ENCODE measurements at regions not wholly inside any gene's neighbourhood (a gene's known extent, or its start where the extent isn't known, plus 50 kb on each side); places are given as distances from the start of the nearest gene placed in this dataset.
A peak's percentile ranks its signal among the peaks of the same experiment; 100 is the strongest.

DNA sequence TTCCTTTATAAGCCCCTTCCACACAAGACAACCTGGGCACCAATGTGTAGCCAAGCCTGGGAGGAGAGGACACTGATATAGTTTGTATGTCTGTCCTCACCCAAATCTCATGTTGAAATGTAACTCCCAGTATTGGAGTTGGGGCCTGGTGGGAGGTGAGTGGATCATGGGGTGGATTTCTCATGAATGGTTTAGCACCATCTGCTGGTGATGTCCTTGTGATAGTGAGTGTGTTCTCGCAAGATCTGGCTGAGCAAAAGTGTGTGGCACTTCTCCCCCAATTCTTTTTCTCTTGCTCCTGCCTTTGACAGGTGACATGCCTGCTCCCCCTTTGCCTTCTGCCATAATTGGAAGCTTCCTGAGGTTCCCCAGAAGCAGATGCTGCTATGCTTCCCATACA, 135.8 kb downstream of the USP31 start:
- ATAC-seq (peak; percentile 64; the same call in 1 of the 2 replicates), DNase-seq (ENCODE audit: low spot score) (no peak)
- 0 out of 2 replicates have a peak, but pooled peaks cover 3% of the 10 kb centered on the region for H3K4me1 Mint-ChIP-seq
- no peak overlapping the region for H3K27ac Mint-ChIP-seq
- no peaks in the 10 kb centered on the region for H3K27me3 Mint-ChIP-seq (ENCODE audit: low read depth)
- H3K9me3 Mint-ChIP-seq = peaks cover 3% of the 10 kb centered on the region
- no peak overlapping the region for H3K4me3 Mint-ChIP-seq
- no peaks in the 10 kb centered on the region for H3K36me3 Mint-ChIP-seq
- no peak for TF ChIP-seq USF1 (CRISPR knock-in tag; IDR thresholded peaks at IDR 0.05)
- TF ChIP-seq, protein P1, sequence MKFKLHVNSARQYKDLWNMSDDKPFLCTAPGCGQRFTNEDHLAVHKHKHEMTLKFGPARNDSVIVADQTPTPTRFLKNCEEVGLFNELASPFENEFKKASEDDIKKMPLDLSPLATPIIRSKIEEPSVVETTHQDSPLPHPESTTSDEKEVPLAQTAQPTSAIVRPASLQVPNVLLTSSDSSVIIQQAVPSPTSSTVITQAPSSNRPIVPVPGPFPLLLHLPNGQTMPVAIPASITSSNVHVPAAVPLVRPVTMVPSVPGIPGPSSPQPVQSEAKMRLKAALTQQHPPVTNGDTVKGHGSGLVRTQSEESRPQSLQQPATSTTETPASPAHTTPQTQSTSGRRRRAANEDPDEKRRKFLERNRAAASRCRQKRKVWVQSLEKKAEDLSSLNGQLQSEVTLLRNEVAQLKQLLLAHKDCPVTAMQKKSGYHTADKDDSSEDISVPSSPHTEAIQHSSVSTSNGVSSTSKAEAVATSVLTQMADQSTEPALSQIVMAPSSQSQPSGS (CRISPR knock-in tag; IDR thresholded peaks at IDR 0.05; ENCODE audit: borderline replicate concordance, low read depth) = no peak
- TF ChIP-seq FOXK1 (CRISPR knock-in tag; IDR thresholded peaks at IDR 0.05) = no peak
- TF ChIP-seq OVOL2 (CRISPR knock-in tag; IDR thresholded peaks at IDR 0.05; ENCODE audit: borderline replicate concordance) = no peak
- no peak for TF ChIP-seq KAT7 (CRISPR knock-in tag; IDR thresholded peaks at IDR 0.05; ENCODE audit: borderline replicate concordance)
- no peak for TF ChIP-seq ELF4 (CRISPR knock-in tag; IDR thresholded peaks at IDR 0.05; ENCODE audit: low read depth)
- no peak for TF ChIP-seq MYBL2 (CRISPR knock-in tag; IDR thresholded peaks at IDR 0.05)
- no peak for TF ChIP-seq ATF1 (CRISPR knock-in tag; IDR thresholded peaks at IDR 0.05)
- TF ChIP-seq, protein P2, sequence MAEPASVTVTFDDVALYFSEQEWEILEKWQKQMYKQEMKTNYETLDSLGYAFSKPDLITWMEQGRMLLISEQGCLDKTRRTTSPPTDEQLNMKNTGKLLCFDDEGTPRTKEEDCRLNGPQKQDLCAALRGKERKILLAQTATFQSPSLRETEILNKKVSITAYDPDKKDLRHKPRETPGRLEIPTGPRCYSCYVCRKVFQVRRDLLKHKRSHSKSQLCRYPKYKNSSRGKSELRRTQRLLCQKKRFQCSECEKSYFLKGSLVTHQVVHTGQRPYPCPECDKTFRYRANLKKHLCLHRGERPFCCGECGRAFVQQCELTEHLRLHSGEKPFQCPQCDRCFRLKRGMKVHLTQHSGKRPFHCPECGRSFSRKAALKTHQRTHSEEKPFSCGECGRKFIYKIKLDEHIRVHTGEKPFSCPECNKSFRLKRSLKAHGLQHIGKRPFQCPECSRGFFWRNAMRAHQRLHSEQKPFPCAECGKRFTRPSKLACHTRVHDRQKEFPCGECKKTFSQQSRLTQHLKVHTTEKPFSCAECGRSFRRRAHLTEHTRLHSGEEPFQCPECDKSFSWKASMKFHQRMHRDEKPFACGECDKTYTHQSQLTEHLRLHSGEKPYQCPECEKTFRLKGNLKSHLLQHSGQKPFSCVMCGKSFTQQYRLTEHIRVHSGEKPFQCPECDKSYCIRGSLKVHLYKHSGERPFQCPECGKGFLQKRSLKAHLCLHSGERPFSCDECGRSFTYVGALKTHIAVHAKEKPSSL (CRISPR knock-in tag; conservative IDR thresholded peaks at IDR 0.05) = no peak
- TF ChIP-seq ZNF423 (CRISPR knock-in tag; IDR thresholded peaks at IDR 0.05) = no peak
- TF ChIP-seq FOXP1 (CRISPR knock-in tag; IDR thresholded peaks at IDR 0.05; ENCODE audit: borderline replicate concordance) = no peak
- TF ChIP-seq NR2C2 (CRISPR knock-in tag; IDR thresholded peaks at IDR 0.05) = no peak
- TF ChIP-seq STAT6 (CRISPR knock-in tag; conservative IDR thresholded peaks at IDR 0.05; ENCODE audit: low read depth) = no peak
- TF ChIP-seq USF2 (CRISPR knock-in tag; IDR thresholded peaks at IDR 0.05) = no peak
- no peak for TF ChIP-seq SMAD4 (CRISPR knock-in tag; IDR thresholded peaks at IDR 0.05)
- POLR2A ChIA-PET = no interaction called here
- CTCF ChIA-PET = interaction anchor here (1.5 kb wide), 1 partner anchor 119 kb away, joined by 3 read pairs; no protein-coding TSS in a partner anchor

DNA sequence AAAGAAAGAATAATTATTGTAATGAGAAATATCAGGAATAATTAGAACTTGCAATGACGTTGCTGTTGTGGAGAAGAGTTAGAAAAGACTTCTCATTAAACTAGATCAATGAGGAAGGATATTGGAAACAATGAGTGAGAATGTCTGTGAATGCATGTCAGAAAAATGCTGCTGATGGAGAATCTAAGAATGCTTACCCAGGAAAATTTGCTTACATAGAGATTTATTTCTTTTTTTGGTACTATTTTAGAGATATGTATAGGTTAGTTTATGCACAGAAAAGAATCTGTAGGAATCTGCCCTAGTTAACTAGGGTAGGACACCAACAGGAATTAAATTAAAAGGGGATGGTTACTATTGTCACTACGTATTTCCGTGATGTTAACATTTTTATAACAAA, 140.2 kb downstream of the USP31 start:
- H3K9me3 Mint-ChIP-seq = peaks cover 12% of the 10 kb centered on the region
- DNase-seq (ENCODE audit: low spot score) = no peak
- CTCF ChIA-PET = no interaction called here
- no peaks in the 10 kb centered on the region for H3K36me3 Mint-ChIP-seq
- POLR2A ChIA-PET = no interaction called here
- H3K4me3 Mint-ChIP-seq = no peak overlapping the region
- H3K4me1 Mint-ChIP-seq = no peaks in the 10 kb centered on the region
- H3K27ac Mint-ChIP-seq = no peak overlapping the region
- no peak for ATAC-seq
- H3K27me3 Mint-ChIP-seq (ENCODE audit: low read depth) = no peaks in the 10 kb centered on the region; the same call in 1 of the 2 replicates
- TF ChIP-seq EMX1 (CRISPR knock-in tag; IDR thresholded peaks at IDR 0.05) (no peak), TP53 (CRISPR knock-in tag; IDR thresholded peaks at IDR 0.05) (no peak), KAT7 (CRISPR knock-in tag; IDR thresholded peaks at IDR 0.05; ENCODE audit: borderline replicate concordance) (no peak), RORB (CRISPR knock-in tag; IDR thresholded peaks at IDR 0.05) (no peak), GTF2I (CRISPR knock-in tag; conservative IDR thresholded peaks at IDR 0.05) (no peak), CBFB (CRISPR knock-in tag; IDR thresholded peaks at IDR 0.05; ENCODE audit: low read depth) (no peak)
- TF ChIP-seq, protein P3, sequence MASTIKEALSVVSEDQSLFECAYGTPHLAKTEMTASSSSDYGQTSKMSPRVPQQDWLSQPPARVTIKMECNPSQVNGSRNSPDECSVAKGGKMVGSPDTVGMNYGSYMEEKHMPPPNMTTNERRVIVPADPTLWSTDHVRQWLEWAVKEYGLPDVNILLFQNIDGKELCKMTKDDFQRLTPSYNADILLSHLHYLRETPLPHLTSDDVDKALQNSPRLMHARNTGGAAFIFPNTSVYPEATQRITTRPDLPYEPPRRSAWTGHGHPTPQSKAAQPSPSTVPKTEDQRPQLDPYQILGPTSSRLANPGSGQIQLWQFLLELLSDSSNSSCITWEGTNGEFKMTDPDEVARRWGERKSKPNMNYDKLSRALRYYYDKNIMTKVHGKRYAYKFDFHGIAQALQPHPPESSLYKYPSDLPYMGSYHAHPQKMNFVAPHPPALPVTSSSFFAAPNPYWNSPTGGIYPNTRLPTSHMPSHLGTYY (CRISPR knock-in tag; IDR thresholded peaks at IDR 0.05) = no peak
- TF ChIP-seq, protein P4, sequence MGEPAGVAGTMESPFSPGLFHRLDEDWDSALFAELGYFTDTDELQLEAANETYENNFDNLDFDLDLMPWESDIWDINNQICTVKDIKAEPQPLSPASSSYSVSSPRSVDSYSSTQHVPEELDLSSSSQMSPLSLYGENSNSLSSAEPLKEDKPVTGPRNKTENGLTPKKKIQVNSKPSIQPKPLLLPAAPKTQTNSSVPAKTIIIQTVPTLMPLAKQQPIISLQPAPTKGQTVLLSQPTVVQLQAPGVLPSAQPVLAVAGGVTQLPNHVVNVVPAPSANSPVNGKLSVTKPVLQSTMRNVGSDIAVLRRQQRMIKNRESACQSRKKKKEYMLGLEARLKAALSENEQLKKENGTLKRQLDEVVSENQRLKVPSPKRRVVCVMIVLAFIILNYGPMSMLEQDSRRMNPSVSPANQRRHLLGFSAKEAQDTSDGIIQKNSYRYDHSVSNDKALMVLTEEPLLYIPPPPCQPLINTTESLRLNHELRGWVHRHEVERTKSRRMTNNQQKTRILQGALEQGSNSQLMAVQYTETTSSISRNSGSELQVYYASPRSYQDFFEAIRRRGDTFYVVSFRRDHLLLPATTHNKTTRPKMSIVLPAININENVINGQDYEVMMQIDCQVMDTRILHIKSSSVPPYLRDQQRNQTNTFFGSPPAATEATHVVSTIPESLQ (CRISPR knock-in tag; IDR thresholded peaks at IDR 0.05) = no peak

Measured in WTC11 (cell line).